ENCODE measurements at regions not wholly inside any gene's neighbourhood (a gene's known extent, or its start where the extent isn't known, plus 50 kb on each side); places are given as distances from the start of the nearest gene placed in this dataset.

DNA sequence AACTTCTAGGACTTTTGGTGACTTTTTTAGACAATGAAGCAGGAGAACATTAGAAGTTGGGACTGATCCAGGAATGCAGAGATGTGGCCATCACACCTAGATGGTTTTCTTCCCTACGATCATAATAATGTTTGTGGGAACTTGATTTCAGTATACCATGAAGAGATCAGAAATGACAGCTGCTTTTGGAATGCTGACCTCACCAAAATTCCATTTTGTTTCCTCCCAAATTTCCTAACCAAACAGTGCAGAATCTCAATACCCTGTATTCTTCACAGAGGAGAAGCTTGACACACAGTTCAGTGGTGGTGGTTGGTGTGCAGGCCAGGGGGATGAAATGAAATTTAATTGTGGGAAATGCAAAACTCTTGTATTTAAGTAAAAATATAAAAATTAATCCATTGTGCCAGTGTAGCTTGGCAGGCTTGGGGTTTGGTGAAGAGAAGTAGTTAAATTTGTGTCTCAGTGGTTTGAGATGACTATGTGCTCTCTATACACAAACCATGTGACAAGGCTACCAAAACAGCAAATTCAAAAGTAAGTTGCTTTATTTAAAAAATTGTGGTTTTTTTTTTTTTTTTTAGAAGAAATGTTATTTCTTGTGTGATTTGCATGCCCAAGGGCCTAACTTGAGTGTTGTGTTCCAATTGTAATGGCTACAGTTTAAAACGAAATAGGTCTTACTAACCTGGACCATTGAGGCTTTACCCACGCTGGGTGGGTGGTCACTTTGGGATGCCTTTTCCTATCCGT is 252.4 kb downstream of the LPIN1 start:
- TF ChIP-seq CTCF (IDR thresholded peaks at IDR 0.05) = no peak
- TF ChIP-seq POLR2A (IDR thresholded peaks at IDR 0.05) = no peak

Data from Peyer's patch (tissue), 4 donors.